IPS-NIHi11 (cell line): ENCODE measurements at regions not wholly inside any gene's neighbourhood (a gene's known extent, or its start where the extent isn't known, plus 50 kb on each side); places are given as distances from the start of the nearest gene placed in this dataset.

ENCODE experiments used
- DNase-seq: peaks from one replicate; pipeline ENCODE4 v3.0.0; 2012; ENCODE audit warnings: mixed read lengths, low spot score

- no peak for DNase-seq
Measured at GRCh38 chr3:193827871-193828270, 234.9 kb downstream of the OPA1 start.

GRCh38 chr3:193828477-193828876 is 235.5 kb downstream of the OPA1 start:
- DNase-seq = no peak

DNA sequence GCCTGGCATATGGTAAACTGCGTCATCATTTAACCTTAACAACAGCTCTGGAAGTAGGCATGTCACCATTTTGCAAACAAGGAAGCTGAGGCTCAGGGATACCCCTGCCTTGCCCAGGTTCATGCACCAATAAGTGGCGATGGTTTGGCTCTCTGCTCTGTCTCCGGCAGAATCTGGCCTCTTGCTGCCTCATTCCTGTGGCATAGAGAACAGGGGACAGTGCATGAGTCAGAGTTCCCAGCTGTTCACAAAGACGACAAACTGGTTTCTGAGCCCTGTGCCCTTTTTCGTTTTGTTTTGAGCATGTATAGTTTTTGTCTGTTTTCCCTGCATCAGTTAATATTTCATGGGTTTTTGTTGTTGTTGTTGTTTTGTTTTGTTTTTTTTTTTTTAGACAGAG is 236.8 kb downstream of the OPA1 start:
- DNase-seq = peak; percentile 55

GRCh38 chr3:193830791-193831191 is 237.8 kb downstream of the OPA1 start:
- no peak for DNase-seq

DNA sequence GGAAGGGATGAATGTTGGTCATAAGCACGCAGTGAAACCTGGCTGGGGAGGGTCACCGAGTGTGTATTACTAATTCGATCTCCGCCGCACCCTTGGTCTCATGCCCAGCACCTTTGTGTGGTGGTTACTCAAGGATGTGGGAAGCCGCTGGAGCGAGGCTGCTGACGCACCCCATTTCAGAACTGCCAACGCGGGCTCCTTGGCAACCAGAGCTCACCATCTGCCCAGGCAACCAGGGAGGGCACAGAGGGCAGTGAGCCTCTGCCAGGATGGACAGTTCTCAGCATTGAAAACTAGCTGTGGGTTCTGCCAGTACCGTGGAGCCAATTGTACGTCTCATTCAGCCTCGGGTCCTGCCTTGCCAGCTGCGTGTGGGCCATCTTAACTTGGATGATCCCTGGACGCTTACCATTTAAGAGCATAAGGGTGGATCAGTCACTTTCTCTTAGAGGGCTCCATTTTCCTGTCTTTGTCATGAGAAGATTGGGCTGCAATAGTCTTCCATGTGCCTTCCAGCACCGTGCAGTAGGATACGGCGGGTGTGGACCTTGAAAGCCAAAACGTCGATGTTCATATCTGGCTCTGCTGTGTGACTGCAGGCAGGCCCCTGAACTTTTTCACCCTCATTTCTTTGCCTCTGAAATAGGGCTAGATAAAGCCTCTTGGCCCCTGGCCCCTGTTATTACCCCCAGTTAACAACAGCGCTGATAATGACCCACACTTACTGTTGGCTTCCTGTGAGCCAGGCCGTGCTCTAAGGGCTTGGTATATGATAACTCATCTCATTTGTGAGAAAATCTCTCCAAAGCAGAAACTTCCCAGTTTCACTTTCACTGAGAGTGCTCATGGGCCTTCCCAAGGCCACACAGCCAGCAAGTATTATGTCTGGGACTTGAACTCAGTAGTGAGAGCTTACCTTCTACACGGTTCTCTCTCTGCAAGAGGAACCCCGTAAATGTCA is 238.8 kb downstream of the OPA1 start:
- DNase-seq = peak; percentile 67

DNA sequence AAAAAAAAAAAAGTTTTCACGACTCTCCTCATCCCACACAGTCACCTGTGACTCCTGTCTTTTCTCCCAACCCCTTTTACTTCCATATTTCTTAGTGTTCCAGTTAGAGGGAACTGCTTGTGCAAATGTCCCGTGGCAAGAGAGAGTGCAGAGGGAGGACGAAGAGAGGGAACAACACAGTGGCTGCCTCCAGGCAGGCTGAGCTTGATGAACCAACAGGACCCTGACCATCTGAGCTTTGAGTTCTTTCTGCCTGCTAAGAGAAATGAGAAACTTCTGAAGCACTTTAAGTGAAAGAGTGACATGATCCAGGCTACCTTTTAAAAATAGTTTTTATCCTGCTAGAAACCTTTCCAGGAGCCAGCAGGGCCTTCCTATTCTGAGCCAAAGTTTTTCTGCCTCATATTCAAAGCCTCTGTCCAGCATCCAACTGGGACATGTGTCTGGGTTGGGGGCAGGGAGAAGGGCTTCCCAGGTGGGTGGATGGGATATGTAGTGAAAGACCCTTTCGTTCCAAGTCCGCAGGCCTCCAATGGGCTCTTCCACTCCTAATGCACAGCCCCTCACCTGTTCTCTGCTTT is 239.9 kb downstream of the OPA1 start:
- no peak for DNase-seq

DNA sequence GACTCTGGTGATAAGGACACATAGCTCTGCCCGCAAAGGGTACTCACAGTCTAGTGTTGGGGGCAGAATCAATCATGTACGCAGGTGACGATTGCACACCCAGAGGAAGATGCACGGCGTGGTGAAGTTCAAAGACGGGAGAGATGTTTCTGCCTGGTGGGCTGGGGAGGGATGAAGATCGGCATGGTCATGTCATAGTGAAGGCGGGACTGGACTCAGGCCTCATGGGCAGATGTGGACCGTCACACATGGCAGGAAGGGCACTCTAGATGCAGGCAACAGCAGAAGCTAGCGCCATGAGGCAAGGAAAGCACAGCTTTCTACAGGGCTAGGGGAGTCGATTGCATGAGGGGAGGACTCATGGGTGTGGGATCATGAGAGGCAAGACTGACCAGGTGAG is 240.6 kb downstream of the OPA1 start:
- no peak for DNase-seq

- DNase-seq = no peak
Measured at GRCh38 chr3:193835414-193835813, 242.4 kb downstream of the OPA1 start.

- DNase-seq = no peak
Measured at GRCh38 chr3:193836511-193836910, 243.5 kb downstream of the OPA1 start.

- DNase-seq = no peak
Measured at GRCh38 chr3:193836918-193837317, 243.9 kb downstream of the OPA1 start.

- DNase-seq = no peak
Measured at GRCh38 chr3:193837347-193837827, 244.4 kb downstream of the OPA1 start.

DNA sequence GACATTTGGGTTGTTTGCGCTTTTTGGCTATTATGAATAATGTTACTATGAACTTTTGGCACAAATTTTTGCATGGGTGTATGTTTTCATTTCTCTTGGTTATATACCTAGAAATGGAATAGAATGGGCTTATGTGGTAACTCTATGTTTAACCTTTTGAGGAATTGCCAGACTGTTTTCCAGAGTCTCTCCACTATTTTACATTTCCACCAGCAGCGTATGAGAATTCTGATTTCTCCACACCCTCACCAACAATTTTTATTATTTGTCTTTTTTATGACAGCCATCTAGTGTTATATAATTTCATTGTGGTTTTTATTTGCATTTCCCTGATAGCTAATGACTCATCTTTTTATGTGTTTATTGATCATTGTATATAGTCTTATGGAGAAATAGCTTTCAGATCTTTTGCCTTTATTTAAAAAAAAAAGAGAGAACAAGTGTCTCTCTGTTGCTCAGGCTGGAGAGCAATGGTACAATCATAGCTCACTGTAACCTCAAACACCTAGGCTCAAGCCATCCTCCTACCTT is 247.2 kb downstream of the OPA1 start:
- no peak for DNase-seq

GRCh38 chr3:193841581-193841980 is 248.6 kb downstream of the OPA1 start:
- DNase-seq = no peak

- DNase-seq = no peak
Measured at GRCh38 chr3:193842029-193842798, 249.2 kb downstream of the OPA1 start.

DNA sequence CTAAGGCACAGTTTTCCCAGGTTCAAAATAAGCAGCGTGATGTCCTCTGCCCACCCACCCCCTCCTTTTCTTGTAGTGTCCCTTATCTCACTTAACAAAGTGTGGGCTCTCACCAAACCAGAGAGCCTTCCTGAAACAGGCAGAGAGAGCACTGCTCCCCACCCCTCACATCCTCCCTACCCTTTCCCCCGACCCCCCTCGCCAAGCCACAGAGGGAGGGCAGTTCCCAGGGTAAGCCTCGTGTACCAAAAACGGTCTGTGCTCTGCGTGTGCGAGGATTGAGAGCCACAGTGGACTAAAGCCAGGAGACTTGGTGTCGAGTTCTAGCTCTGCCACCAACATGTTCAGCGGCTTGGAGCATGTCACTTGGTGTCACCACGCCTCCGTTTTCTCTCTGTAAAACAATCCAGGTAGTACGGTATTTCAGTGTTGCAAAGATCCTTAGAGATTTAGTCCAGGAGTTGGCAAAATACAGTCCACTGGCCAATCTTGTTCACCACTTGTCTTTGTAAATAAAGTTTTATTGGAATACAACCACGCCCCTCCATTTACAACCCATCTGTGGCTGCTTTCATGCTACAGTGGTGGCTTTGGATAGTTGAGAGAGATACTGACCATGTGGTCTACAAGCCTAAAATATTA is 249.9 kb downstream of the OPA1 start:
- no peak for DNase-seq

DNA sequence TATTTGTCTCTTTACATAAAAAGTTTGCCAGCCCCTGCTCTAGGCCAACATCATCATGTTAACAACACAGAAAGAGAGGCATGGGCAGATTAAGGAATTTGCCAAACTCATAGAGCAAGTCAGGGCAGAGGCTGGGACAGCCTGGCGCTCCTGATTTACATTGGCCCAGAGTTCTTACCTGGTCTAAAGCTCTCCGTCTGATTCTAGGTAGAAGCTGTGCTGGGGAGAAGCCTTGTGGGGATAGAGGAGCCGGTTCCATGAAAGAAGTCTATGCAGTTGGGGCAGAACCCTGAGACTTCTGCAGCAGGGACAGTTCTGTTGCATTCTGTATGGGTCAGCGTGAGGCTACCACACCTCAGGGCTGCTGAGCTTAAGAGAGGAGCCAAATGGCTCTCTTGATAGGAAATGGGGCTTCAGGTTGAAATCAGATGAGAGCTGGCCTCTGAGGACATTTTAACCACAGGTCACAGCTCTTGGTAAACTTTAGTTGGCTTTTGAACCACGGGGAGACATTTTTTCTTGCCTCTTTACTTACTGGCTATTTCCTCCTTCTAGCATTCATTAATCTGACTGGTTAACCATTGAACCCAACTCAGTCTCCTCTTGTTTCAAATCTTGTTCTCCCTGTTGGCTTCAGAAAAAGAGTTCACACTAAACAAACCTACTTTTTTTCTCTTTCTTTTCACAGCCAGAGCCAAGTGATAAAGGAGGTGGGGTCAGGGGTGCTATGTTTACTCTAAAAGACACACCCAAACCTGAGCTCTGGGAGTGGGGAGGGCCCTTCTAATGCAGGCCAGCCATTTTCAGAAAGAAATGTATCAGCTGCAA is 250.7 kb downstream of the OPA1 start:
- DNase-seq = no peak

GRCh38 chr3:193844472-193844871 is 251.5 kb downstream of the OPA1 start:
- DNase-seq = no peak

GRCh38 chr3:193845144-193845543 is 252.1 kb downstream of the OPA1 start:
- DNase-seq = no peak

- no peak for DNase-seq
Measured at GRCh38 chr3:193846569-193846968, 253.6 kb downstream of the OPA1 start.

- no peak for DNase-seq
Measured at GRCh38 chr3:193847402-193847801, 254.4 kb downstream of the OPA1 start.

DNA sequence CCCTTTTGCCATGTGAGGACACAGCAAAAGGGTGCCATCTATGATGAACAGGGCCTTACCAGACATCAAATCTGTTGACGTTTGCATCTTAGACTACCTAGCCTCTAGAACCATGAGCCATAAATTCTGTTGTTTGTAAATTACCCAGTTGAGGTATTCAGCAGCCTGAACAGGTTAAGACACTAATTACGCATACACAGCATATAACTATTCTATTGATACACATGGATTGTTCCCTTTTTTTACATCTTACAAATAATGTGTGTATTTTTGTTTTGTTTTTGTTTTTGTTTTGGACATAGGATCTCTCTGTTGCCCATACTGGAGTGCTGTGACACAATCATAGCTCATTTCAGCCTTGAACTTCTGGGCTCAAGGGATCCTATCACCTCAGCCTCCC is 255.5 kb downstream of the OPA1 start:
- DNase-seq = no peak
